Activated T-cell treated with anti-CD3 and anti-CD28 coated beads, Interleukin-2, amount 50 U/mL, for 72 hours (primary cell): ENCODE measurements at regions not wholly inside any gene's neighbourhood (a gene's known extent, or its start where the extent isn't known, plus 50 kb on each side); places are given as distances from the start of the nearest gene placed in this dataset.

Source experiments
- ATAC-seq, 2 donors: fragments of 150-1000 bp; cut with Tn5 transposase; replicated peaks in 1 of 2; 2 replicates each; pipeline ENCODE4 v1.10.0; 2021; ENCODE audit warnings: moderate library complexity in 2 of 2, mild to moderate bottlenecking in 1 of 2
- DNase-seq, 2 donors: peaks; one replicate each; pipeline ENCODE4 v3.0.0; 2021 to 2022; ENCODE audit warnings: mixed read lengths in 1 of 2
- H3K27ac Mint-ChIP-seq: one replicate; pipeline ENCODE4 v1.8.0; 2022; ENCODE audit warnings: mild to moderate bottlenecking, moderate library complexity, mixed read lengths
- H3K27me3 Mint-ChIP-seq: one replicate; pipeline ENCODE4 v1.8.0; 2022; ENCODE audit warnings: low read depth, mixed read lengths
- H3K36me3 Mint-ChIP-seq, 2 donors: one replicate each; pipeline ENCODE4 v1.8.0; 2022; ENCODE audit warnings: mixed read lengths in 2 of 2, mild to moderate bottlenecking in 1 of 2; ENCODE audit not compliant: insufficient read depth in 2 of 2
- H3K4me1 Mint-ChIP-seq: one replicate; pipeline ENCODE4 v1.8.0; 2022; ENCODE audit warnings: low read depth, mixed read lengths
- H3K4me3 Mint-ChIP-seq, 2 donors: one replicate each; pipeline ENCODE4 v1.8.0; 2022; ENCODE audit warnings: mild to moderate bottlenecking in 2 of 2, mixed read lengths in 2 of 2, moderate library complexity in 2 of 2
- H3K9me3 Mint-ChIP-seq, 2 donors: one replicate each; pipeline ENCODE4 v1.8.0; 2022; ENCODE audit warnings: mixed read lengths in 2 of 2

DNA sequence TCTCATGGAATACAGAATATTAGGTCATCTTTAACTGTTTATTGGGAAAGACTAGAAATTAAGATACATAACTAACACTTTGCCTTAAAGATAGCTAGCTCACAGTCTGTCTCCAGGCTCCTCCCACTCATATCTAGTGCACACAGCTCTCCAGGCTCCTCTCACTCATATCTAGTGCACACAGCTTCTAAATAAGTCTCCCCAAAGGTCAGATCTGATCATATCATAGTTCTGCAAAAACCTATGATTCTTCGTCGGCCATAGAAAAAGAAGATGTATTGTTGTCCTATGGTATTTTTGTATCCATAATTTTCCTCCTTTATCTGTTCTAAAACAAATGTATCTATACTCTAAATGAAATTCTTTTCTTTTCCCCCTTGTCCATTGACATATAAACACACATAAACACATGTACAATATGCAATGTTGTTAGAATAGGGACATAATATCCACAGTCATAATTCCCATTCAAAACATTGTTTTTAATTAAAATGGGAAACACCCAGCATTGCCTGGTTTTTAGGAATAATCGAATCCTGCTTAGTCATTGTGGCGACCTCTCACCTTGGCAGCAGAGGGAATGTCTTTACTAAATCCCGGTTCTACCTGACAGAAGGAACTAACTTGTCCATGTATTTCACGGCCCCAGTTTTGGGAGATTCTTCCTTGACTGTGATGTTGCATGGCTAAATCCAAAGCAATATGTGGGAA lies 1282.0 kb downstream of the PCDH7 start:
- Mint-ChIP-seq H3K27ac (no peak overlapping the region), H3K4me1 (no peaks in the 10 kb centered on the region), H3K36me3 (peaks cover 0 to 2% of the 10 kb centered on the region in 2 donors), H3K27me3 (no peaks in the 10 kb centered on the region), H3K4me3 (no peak overlapping the region), H3K9me3 (peaks cover 7 to 12% of the 10 kb centered on the region in 2 donors)
- ATAC-seq, result no peak
- DNase-seq, result no peak

DNA sequence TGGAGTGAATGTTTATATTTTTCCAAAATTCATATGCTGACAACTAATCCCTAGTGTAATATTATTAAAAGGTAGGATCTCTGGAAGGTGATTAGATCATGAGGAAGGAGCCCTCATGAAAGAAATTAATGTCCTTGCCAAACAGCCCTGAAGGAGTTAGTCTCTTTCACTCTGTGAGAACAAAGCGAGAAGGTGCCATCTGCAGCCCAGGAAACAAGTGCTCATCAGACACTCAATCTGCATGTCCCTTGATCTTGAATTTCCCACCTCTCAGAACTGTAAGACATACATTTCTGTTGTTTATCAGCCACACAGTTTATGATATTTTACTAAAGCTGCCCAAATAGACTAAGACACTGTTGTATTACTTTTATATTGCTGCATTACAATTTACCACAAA lies 1283.4 kb downstream of the PCDH7 start:
- H3K9me3 Mint-ChIP-seq, result peaks cover 7% of the 10 kb centered on the region in 2 donors
- H3K36me3 Mint-ChIP-seq, result peaks cover 0 to 2% of the 10 kb centered on the region in 2 donors
- no peaks in the 10 kb centered on the region for H3K27me3 Mint-ChIP-seq
- ATAC-seq (no peak), DNase-seq (no peak)
- no peak overlapping the region for H3K27ac Mint-ChIP-seq
- no peaks in the 10 kb centered on the region for H3K4me1 Mint-ChIP-seq
- no peak overlapping the region for H3K4me3 Mint-ChIP-seq

DNA sequence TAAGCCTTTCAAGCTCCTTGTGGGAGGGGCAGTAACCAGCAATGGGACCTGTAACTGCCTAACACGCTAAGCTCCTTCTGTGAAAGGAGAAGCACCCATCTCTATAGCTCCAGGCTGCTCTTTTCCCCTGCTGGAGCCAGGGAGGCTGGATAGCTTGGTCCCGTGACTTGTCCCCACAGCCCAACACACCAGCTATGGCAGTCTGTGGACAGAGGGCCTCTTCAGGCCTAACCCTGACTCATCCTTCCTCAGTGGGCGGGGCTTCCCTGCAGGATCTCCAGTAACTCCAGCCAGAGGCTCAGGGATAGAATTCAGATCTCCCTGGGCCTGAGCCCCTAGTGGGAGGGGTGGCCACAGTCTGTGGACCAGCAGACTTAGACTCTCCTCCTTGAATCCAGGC lies 1290.1 kb downstream of the PCDH7 start:
- ATAC-seq, result no peak
- Mint-ChIP-seq H3K9me3 (peaks cover 10 to 20% of the 10 kb centered on the region in 2 donors), H3K4me1 (no peaks in the 10 kb centered on the region), H3K36me3 (peaks cover 0 to 3% of the 10 kb centered on the region in 2 donors), H3K4me3 (no peak overlapping the region), H3K27me3 (no peaks in the 10 kb centered on the region), H3K27ac (no peak overlapping the region)
- DNase-seq, result no peak

DNA sequence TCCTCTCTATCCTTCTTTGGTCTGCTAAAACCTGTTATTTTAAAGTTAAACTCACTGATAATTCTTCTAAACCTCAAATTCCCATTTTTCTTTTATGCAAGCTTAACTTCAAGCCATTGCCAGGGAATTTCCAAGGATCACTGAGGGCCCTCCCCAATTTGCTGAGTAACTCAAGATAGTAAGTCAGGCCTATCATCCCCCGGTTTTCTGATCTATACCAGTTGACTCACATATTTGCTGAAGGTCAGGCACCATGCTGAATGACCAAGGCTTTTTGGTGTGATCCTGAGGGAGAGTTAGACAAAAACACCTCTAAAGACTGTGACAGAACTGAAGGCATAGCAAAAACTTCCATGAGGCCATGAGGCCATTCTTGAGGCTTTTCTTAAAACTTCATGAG lies 1301.9 kb downstream of the PCDH7 start:
- Mint-ChIP-seq H3K9me3 (peaks cover 0 to 9% of the 10 kb centered on the region in 2 donors), H3K27me3 (no peaks in the 10 kb centered on the region), H3K4me1 (no peaks in the 10 kb centered on the region), H3K27ac (no peak overlapping the region), H3K4me3 (no peak overlapping the region), H3K36me3 (no peaks in the 10 kb centered on the region)
- DNase-seq (no peak), ATAC-seq (no peak)

DNA sequence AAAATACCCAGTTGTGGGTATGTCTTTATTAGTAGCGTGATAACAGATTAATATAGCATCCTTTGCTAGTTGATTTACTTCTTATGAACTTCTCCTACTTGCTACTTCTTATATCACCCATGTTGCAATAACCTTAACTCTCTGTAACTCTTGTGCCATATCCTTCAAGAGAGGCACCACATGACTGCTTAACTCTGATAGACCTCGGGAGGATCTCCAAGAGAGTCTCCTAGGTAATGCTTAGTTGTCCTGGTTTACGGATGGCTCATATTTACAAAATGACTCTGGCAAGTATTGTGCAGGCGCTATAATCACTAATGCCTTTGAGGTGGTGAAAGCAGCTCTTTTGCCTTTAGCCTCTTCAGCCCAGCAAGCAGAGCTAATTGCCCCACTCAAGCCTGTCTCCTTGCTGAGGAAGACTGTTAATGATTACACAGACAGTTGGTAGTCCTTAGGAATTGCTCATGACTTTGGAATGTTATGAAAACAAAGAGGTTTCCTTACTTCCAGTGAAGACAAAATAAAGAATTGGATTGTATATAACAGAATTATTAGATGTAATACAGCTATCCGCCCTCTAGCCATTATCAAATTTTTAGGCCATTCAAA lies 1305.8 kb downstream of the PCDH7 start:
- H3K4me1 Mint-ChIP-seq, result no peaks in the 10 kb centered on the region
- DNase-seq (no peak), ATAC-seq (no peak)

DNA sequence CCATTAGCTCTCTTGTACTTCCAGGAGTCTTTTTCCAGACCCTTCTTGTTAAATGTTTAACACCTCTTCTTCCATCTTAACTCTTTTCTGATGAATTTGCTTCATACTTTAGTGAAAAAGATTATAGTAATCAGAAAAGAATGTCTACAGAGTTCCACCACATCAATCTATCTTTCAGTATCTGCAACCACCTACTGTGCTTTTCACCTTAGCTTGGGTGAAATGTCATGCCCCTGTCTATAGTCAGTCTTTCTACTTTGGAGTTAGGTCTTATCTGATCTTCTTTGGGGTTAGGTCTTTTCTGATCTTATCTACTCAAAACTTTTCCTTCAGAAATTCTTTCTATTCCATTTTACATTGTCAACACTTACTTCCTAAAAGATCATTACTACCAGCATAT lies 1310.2 kb downstream of the PCDH7 start:
- Mint-ChIP-seq H3K27me3 (no peaks in the 10 kb centered on the region), H3K4me1 (no peaks in the 10 kb centered on the region), H3K27ac (no peak overlapping the region), H3K36me3 (no peaks in the 10 kb centered on the region), H3K9me3 (peaks cover 0 to 8% of the 10 kb centered on the region in 2 donors), H3K4me3 (no peak overlapping the region)
- ATAC-seq (no peak), DNase-seq (no peak)

More for the DNA sequence above, 1305.8 kb downstream of the PCDH7 start:
- H3K4me3 Mint-ChIP-seq, result no peak overlapping the region
- no peaks in the 10 kb centered on the region for H3K36me3 Mint-ChIP-seq
- H3K9me3 Mint-ChIP-seq, result peaks cover 0 to 13% of the 10 kb centered on the region in 2 donors
- H3K27ac Mint-ChIP-seq, result no peak overlapping the region
- no peaks in the 10 kb centered on the region for H3K27me3 Mint-ChIP-seq

DNA sequence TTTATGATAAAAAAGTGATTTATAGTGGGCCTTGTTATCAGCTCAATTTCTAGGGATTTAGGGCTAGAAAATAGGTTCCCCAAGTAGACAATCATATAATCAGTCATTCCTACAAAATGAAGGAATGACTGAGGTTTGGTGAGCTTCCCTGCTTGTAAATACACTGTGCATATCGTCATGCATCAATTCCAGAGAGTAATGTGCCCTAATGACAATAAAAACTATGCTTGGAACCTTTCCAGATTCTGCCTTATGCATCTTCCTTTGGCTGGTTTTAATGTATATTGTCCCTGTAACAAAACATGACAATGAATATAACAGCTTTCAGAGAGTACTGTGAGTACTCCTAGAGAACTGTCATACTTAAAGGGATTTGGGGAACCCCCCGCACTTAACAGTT lies 1310.9 kb downstream of the PCDH7 start:
- Mint-ChIP-seq H3K9me3 (peaks cover 1 to 8% of the 10 kb centered on the region in 2 donors), H3K4me3 (no peak overlapping the region), H3K27me3 (no peaks in the 10 kb centered on the region), H3K27ac (no peak overlapping the region), H3K36me3 (no peaks in the 10 kb centered on the region), H3K4me1 (no peaks in the 10 kb centered on the region)
- no peak for ATAC-seq
- no peak for DNase-seq

DNA sequence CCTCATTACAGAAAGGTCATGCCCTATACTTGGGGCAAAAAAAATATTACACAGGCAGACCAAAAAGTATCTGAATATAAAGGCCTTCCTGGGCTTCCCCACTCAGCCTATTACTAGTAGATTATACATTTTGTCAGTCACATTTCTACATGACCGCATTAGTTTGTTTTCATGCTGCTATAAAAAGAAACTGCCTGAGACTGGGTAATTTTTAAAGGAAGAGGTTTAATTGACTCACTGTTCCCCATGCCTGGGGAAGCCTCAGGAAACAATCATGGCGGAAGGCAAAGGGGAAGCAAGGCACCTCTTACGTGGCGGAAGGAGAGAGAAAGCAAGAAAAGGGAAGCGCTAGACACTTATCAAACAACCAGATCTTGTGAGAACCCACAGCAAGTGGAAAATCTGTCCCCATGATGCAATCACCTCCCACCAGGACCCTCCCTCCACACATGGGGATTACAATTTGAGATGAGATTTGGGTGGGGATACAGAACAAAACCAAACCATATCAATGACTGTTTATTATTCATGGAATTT lies 1312.0 kb downstream of the PCDH7 start:
- Mint-ChIP-seq H3K4me3 (no peak overlapping the region), H3K4me1 (no peaks in the 10 kb centered on the region), H3K27ac (no peak overlapping the region), H3K36me3 (no peaks in the 10 kb centered on the region), H3K27me3 (no peaks in the 10 kb centered on the region), H3K9me3 (peaks cover 3 to 9% of the 10 kb centered on the region in 2 donors)
- DNase-seq, result no peak
- ATAC-seq, result no peak

DNA sequence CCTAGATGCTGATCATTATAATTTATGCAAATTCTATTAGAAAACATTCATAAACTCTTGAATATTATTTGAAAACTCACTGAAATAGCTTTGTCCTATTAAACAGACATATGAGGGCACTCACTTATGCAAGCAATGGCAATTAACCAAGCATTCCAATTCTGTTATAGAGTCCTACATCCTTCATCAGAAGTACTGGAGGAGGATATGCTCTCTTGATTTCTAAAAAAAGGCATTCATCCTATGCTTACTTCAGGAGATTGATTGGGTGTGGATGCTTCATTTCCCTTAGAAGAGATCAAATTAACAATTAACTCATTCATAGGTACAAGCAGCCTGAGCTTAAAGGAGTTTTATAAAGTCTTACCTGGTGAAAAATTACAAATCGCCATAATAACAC lies 1317.2 kb downstream of the PCDH7 start:
- Mint-ChIP-seq H3K9me3 (peaks cover 4 to 6% of the 10 kb centered on the region in 2 donors), H3K36me3 (no peaks in the 10 kb centered on the region), H3K4me3 (no peak overlapping the region), H3K27me3 (no peaks in the 10 kb centered on the region), H3K4me1 (no peaks in the 10 kb centered on the region), H3K27ac (no peak overlapping the region)
- no peak for DNase-seq
- no peak for ATAC-seq

DNA sequence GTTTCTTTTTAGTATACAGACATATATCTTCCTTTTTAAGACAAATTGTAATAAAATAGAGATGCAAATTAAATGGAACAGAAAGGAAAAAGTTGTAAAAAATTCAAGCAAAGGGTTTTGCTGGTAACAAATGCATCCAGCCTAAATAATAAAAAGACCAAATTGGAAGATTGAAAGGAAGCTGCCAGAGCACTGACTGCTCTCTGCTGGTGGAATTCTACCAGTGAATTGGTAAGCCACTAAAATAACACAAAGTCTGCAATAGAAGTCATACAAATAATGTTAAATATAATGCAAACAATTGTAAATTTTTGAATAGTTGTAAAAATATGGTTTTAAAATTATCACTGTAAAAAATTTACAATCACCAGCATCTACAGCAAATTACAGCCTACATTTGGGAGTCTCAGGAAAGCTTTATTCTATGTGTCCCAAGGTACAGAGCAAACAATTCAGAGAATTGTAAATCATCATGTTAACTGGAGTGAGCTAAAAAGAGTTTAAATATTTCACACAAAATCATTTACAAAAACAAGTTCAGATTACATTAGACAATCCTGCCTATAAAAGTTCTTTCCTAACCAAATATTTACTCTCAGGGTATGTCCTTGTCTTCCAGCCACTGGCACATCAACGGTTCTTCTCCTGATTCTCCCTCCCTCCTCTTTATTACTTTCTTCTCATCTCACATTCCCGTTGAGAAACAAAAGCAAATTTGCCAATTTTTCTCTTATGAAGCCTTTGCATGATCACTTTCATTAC lies 1322.5 kb downstream of the PCDH7 start:
- H3K27ac Mint-ChIP-seq, result no peak overlapping the region
- peaks cover 2 to 10% of the 10 kb centered on the region in 2 donors for H3K9me3 Mint-ChIP-seq
- no peaks in the 10 kb centered on the region for H3K36me3 Mint-ChIP-seq
- H3K4me3 Mint-ChIP-seq, result no peak overlapping the region
- no peaks in the 10 kb centered on the region for H3K4me1 Mint-ChIP-seq
- no peaks in the 10 kb centered on the region for H3K27me3 Mint-ChIP-seq
- no peak for ATAC-seq
- no peak for DNase-seq

DNA sequence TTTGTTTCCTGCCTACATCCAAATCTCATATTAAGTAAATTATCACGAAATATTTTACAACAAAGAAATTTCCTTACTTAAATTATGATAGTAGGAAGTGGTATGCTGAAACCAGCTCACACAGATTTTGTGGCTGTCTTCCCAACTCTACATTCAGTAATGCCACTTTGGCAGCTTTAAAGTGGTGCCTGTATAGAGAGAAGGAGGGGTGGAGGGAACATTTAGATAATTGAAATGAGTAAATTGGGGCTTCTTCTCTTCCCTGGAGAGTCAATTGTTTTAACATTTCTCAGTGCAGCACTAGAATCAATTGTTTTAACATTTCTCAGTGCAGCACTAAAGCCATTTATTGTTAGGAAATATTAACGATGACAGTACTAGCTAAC lies 1323.1 kb downstream of the PCDH7 start:
- no peak for ATAC-seq
- H3K4me3 Mint-ChIP-seq, result no peak overlapping the region
- no peaks in the 10 kb centered on the region for H3K36me3 Mint-ChIP-seq
- DNase-seq, result no peak
- no peaks in the 10 kb centered on the region for H3K27me3 Mint-ChIP-seq
- H3K4me1 Mint-ChIP-seq, result no peaks in the 10 kb centered on the region
- peaks cover 6 to 10% of the 10 kb centered on the region in 2 donors for H3K9me3 Mint-ChIP-seq
- H3K27ac Mint-ChIP-seq, result no peak overlapping the region

DNA sequence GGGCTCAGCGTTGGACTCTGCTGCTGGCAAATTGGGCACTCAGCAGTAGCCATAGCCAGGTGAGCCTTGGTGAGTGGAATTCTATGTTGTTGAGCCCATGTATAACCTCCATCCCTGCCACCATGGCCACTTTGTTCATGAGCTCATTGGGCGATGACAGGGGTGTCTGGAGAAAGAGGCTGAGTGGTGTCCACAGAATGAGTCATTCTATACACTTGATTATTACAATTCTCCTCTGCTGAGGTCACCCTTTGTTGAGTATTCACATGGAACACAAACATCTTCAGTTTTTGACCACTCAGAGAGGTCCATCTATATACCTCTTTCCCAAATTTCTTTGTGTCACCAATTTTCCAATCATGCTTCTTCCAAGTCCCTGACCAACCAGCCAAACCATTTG lies 1341.7 kb downstream of the PCDH7 start:
- DNase-seq (no peak), ATAC-seq (no peak)
- Mint-ChIP-seq H3K27ac (no peak overlapping the region), H3K4me1 (no peaks in the 10 kb centered on the region), H3K36me3 (no peaks in the 10 kb centered on the region), H3K27me3 (no peaks in the 10 kb centered on the region), H3K9me3 (peaks cover 5 to 11% of the 10 kb centered on the region in 2 donors), H3K4me3 (no peak overlapping the region)

DNA sequence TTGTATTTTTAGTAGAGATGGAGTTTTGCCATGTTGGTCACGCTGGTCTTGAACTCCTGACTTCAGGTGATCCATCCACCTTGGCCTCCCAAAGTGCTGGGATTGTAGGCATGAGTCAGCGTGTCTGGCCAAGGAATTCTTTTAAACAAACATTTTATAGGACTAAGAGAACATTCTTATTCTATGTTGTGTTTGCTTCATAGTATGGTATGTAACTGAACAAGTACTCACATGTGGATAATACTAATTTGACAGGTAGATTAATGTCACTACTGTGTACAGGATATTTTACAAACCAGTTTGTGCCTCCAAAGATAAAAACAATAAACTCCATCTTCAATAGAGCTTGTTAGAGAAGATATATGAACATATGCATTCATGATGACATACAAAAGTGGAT lies 1353.4 kb downstream of the PCDH7 start:
- H3K4me3 Mint-ChIP-seq, result no peak overlapping the region

More for the DNA sequence above, 1353.4 kb downstream of the PCDH7 start:
- Mint-ChIP-seq H3K36me3 (no peaks in the 10 kb centered on the region), H3K9me3 (peaks cover 0 to 5% of the 10 kb centered on the region in 2 donors), H3K27ac (no peak overlapping the region), H3K27me3 (no peaks in the 10 kb centered on the region), H3K4me1 (no peaks in the 10 kb centered on the region)
- DNase-seq (no peak), ATAC-seq (no peak)
